DOHH2 (cell line): ENCODE measurements at regions not wholly inside any gene's neighbourhood (a gene's known extent, or its start where the extent isn't known, plus 50 kb on each side); places are given as distances from the start of the nearest gene placed in this dataset.

Experiments
- H3F3A ChIP-seq: fragments of 200-600 bp; sonication (generic), shearing (Covaris generic); 2 replicates; pipeline ENCODE4 v1.6.0; 2016; ENCODE audit warnings: antibody characterized with exemption, mild to moderate bottlenecking; ENCODE audit not compliant: control insufficient read depth, insufficient read depth
- H3K27ac ChIP-seq: fragments of 200-600 bp; sonication (generic); 2 replicates; pipeline ENCODE4 v1.5.1; 2014; ENCODE audit warnings: low read depth, mild to moderate bottlenecking, low read length, moderate library complexity
- H3K27me3 ChIP-seq: fragments of 200-600 bp; sonication (generic); 2 replicates; pipeline ENCODE4 v1.6.1; 2014; ENCODE audit warnings: mild to moderate bottlenecking, low read length, mixed read lengths; ENCODE audit not compliant: control insufficient read depth
- H3K36me3 ChIP-seq: fragments of 200-600 bp; sonication (generic); 2 replicates; pipeline ENCODE4 v1.6.1; 2014; ENCODE audit warnings: mild to moderate bottlenecking, low read length, moderate library complexity, mixed read lengths; ENCODE audit not compliant: control insufficient read depth
- H3K4me1 ChIP-seq: fragments of 200-600 bp; sonication (generic); 2 replicates; pipeline ENCODE4 v1.6.1; 2014; ENCODE audit warnings: mild to moderate bottlenecking, low read length, mixed read lengths; ENCODE audit not compliant: control insufficient read depth
- H3K4me2 ChIP-seq: fragments of 200-600 bp; sonication (generic); 2 replicates; pipeline ENCODE4 v1.6.0; 2014; ENCODE audit warnings: mild to moderate bottlenecking, low read length, moderate library complexity
- H3K4me3 ChIP-seq: fragments of 200-600 bp; sonication (generic); 2 replicates; pipeline ENCODE4 v1.5.1; 2014; ENCODE audit warnings: mild to moderate bottlenecking, low read length, mixed read lengths
- H3K79me2 ChIP-seq: fragments of 200-600 bp; sonication (generic); 2 replicates; pipeline ENCODE4 v1.6.1; 2014; ENCODE audit warnings: mild to moderate bottlenecking, low read length, mixed read lengths; ENCODE audit not compliant: control insufficient read depth
- H3K9me2 ChIP-seq: fragments of 200-600 bp; sonication (generic); replicated peaks from 2 replicates; pipeline ENCODE4 v1.6.1; 2014; ENCODE audit warnings: mild to moderate bottlenecking, low read length, mixed read lengths; ENCODE audit not compliant: control insufficient read depth
- H3K9me3 ChIP-seq: fragments of 200-600 bp; sonication (generic); 2 replicates; pipeline ENCODE4 v1.6.1; 2014; ENCODE audit warnings: antibody characterized with exemption, low read length, mixed read lengths; ENCODE audit not compliant: control insufficient read depth, insufficient read depth
- H4K20me1 ChIP-seq: fragments of 200-600 bp; sonication (generic); 2 replicates; pipeline ENCODE4 v1.6.0; 2014; ENCODE audit warnings: low read depth, mild to moderate bottlenecking, antibody characterized with exemption, low read length, moderate library complexity; ENCODE audit not compliant: control insufficient read depth, insufficient read depth
- EZH2phosphoT487 ChIP-seq: fragments of 200-600 bp; sonication (generic); IDR thresholded peaks from 2 replicates; pipeline ENCODE4 v1.6.1; 2017; ENCODE audit warnings: borderline replicate concordance, mild to moderate bottlenecking, antibody characterized with exemption, low read length, moderate library complexity, mixed read lengths
- TF ChIP-seq, protein P1 (sequence below): fragments of 200-600 bp; sonication (generic); IDR thresholded peaks from one replicate; pipeline ENCODE4 v1.5.1; 2014; ENCODE audit warnings: antibody characterized with exemption, mild to moderate bottlenecking, low read depth, low read length; ENCODE audit not compliant: poor library complexity, severe bottlenecking

DNA sequence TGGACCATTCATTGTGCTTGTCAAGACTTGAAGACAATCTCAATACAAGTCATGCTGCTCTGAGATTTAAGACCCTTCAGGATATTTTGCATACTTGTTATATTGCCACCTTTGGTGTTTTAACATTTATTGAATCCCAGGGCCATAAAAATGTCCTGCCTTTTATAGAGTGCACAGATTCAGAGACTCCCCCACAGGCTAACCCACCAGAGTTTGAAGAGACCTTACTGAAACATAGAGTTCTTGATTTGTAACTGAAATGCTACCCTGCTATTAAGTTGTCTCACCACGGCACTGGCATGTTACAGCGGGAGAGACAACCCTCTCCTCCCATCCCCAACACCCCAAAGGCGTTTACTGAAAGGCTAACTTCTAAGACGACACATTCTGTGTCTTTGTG lies 313.9 kb upstream of the USP24 start:
- no peak overlapping the region for H3K27ac ChIP-seq
- no peaks in the 10 kb centered on the region for H3K9me3 ChIP-seq
- H3K79me2 ChIP-seq, result no peaks in the 10 kb centered on the region
- H3K9me2 ChIP-seq, result no peaks in the 10 kb centered on the region
- no peaks in the 10 kb centered on the region for H3K36me3 ChIP-seq
- TF ChIP-seq EZH2phosphoT487, result no peak
- TF ChIP-seq, protein P1, sequence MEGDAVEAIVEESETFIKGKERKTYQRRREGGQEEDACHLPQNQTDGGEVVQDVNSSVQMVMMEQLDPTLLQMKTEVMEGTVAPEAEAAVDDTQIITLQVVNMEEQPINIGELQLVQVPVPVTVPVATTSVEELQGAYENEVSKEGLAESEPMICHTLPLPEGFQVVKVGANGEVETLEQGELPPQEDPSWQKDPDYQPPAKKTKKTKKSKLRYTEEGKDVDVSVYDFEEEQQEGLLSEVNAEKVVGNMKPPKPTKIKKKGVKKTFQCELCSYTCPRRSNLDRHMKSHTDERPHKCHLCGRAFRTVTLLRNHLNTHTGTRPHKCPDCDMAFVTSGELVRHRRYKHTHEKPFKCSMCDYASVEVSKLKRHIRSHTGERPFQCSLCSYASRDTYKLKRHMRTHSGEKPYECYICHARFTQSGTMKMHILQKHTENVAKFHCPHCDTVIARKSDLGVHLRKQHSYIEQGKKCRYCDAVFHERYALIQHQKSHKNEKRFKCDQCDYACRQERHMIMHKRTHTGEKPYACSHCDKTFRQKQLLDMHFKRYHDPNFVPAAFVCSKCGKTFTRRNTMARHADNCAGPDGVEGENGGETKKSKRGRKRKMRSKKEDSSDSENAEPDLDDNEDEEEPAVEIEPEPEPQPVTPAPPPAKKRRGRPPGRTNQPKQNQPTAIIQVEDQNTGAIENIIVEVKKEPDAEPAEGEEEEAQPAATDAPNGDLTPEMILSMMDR, result no peak
- no peaks in the 10 kb centered on the region for H4K20me1 ChIP-seq
- no peaks in the 10 kb centered on the region for H3K4me1 ChIP-seq
- no peak overlapping the region for H3K4me2 ChIP-seq
- no peaks in the 10 kb centered on the region for H3K27me3 ChIP-seq
- H3F3A ChIP-seq, result no peaks in the 10 kb centered on the region
- H3K4me3 ChIP-seq, result no peak overlapping the region

DNA sequence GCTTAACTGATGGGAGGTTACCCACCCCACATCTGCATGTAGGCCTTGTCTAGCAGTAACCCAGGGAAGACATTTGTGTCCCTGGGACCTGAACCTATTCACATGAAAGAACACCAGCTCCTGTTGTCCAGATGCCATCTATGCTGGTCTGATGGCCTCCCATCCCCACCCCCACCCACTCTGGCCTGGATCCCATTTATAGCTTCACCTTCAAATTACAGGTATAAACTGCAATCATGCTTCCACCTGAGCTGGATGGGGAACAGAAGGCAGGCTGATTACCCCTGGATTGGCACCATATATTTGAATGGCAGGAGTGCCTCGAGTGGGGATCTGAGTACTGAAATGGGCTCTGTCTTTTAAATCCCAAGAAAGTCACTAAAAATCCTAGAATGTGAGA lies 312.7 kb upstream of the USP24 start:
- Histone ChIP-seq H3K79me2 (no peaks in the 10 kb centered on the region), H3K36me3 (no peaks in the 10 kb centered on the region), H3K27me3 (no peaks in the 10 kb centered on the region), H3K4me3 (no peak overlapping the region), H3K27ac (no peak overlapping the region), H3K9me3 (no peaks in the 10 kb centered on the region), H4K20me1 (no peaks in the 10 kb centered on the region), H3K4me2 (no peak overlapping the region), H3F3A (no peaks in the 10 kb centered on the region), H3K9me2 (no peaks in the 10 kb centered on the region), H3K4me1 (no peaks in the 10 kb centered on the region)
- TF ChIP-seq, protein P1, result no peak
- TF ChIP-seq EZH2phosphoT487, result no peak

DNA sequence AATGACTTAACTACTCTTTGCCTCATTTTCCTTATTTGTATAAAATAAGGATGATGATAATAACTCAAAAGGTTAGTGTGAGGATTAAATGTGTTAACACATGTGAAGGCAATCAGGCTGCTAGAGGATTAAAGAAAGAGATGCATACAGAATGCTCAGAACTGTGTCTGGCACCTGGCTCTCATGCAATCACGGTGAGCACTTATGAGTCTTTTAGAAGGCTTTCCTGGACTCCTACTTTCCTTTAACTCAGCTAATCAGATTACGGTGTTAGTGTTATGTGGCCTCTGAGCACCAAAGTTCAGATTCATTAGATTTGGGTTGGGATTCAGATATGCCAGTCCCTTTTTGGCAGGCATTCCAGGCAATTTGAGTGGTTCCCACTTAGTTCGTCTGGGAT lies 311.6 kb upstream of the USP24 start:
- no peaks in the 10 kb centered on the region for H3K27me3 ChIP-seq
- no peaks in the 10 kb centered on the region for H4K20me1 ChIP-seq
- H3K9me3 ChIP-seq, result no peaks in the 10 kb centered on the region
- no peaks in the 10 kb centered on the region for H3K36me3 ChIP-seq
- no peaks in the 10 kb centered on the region for H3F3A ChIP-seq
- no peak overlapping the region for H3K27ac ChIP-seq
- H3K9me2 ChIP-seq, result no peaks in the 10 kb centered on the region
- H3K4me2 ChIP-seq, result no peak overlapping the region
- no peaks in the 10 kb centered on the region for H3K79me2 ChIP-seq
- TF ChIP-seq, protein P1, result no peak
- TF ChIP-seq EZH2phosphoT487, result no peak
- no peaks in the 10 kb centered on the region for H3K4me1 ChIP-seq
- H3K4me3 ChIP-seq, result no peak overlapping the region

DNA sequence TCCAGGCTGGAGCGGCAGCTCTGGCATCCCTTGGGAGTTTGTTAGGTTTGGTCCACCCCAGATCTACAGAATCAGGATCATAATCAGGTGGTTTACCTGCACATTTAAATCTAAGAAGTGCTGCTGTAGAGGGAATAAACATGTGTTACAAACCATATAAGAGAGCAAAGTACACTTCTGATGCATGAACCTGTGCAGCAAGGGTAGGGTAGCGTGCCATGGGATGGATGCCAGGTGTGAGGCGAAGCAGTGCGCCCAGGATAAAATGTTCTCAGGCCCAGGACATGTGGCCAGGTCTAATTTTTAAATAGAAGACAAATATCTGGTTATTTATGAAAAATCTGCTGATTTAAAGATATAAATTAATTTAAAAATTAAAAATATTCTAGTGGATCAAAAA lies 308.8 kb upstream of the USP24 start:
- Histone ChIP-seq H3K36me3 (no peaks in the 10 kb centered on the region), H3K79me2 (no peaks in the 10 kb centered on the region), H3K4me1 (no peaks in the 10 kb centered on the region), H3K4me2 (no peak overlapping the region), H3F3A (no peaks in the 10 kb centered on the region), H4K20me1 (no peaks in the 10 kb centered on the region), H3K9me2 (no peaks in the 10 kb centered on the region), H3K4me3 (no peak overlapping the region), H3K9me3 (no peaks in the 10 kb centered on the region), H3K27me3 (no peaks in the 10 kb centered on the region), H3K27ac (no peak overlapping the region)
- no peak for TF ChIP-seq EZH2phosphoT487
- TF ChIP-seq, protein P1, result no peak
